Stomach (tissue), 8 donors: ENCODE measurements at regions not wholly inside any gene's neighbourhood (a gene's known extent, or its start where the extent isn't known, plus 50 kb on each side); places are given as distances from the start of the nearest gene placed in this dataset.

Source experiments
- DNase-seq, 2 donors: peaks; one replicate each; pipeline versions ENCODE4 v3.0.0 to v3.0.0-alpha.2; 2013 to 2019
- H3K27ac ChIP-seq, 5 donors: fragments of 200-600 bp in 4 of 5; sonication (generic) in 4 of 5; one replicate each; pipeline ENCODE4 v1.5.1; 2013 to 2019; ENCODE audit warnings: mild to moderate bottlenecking in 1 of 5, moderate library complexity in 1 of 5
- H3K27me3 ChIP-seq, 3 donors: fragments of 200-600 bp; sonication (generic); one replicate each; pipeline ENCODE4 v1.5.1; 2017 to 2019; ENCODE audit warnings: mixed run types in 1 of 3
- H3K36me3 ChIP-seq, 4 donors: fragments of 200-600 bp; sonication (generic); 1 replicate in 3 of 4; 2 replicates in 1 of 4; pipeline ENCODE4 v1.5.1; 2016 to 2019
- H3K4me1 ChIP-seq, 4 donors: fragments of 200-600 bp; sonication (generic); one replicate each; pipeline ENCODE4 v1.5.1; 2016 to 2019
- H3K4me3 ChIP-seq, 4 donors: fragments of 200-600 bp; sonication (generic) in 3 of 4; one replicate each; pipeline ENCODE4 v1.5.1; 2016 to 2019; ENCODE audit warnings: mild to moderate bottlenecking in 1 of 4
- H3K9me3 ChIP-seq, 4 donors: fragments of 200-600 bp; sonication (generic); one replicate each; pipeline ENCODE4 v1.5.1; 2016 to 2019
- CTCF ChIP-seq, 7 experiments: fragments of 450-650 bp in 4 of 7; fragments of 200-600 bp in 3 of 7; sonication (generic) in 3 of 7; IDR thresholded peaks; one replicate each; pipeline ENCODE4 v1.5.1; 2016 to 2019; ENCODE audit warnings: antibody characterized with exemption in 7 of 7, control low read depth in 2 of 7, mild to moderate bottlenecking in 1 of 7
- EP300 ChIP-seq: sonication (generic); formaldehyde crosslinking; IDR thresholded peaks from one replicate; pipeline ENCODE4 v1.6.1; 2017; ENCODE audit warnings: antibody characterized with exemption
- POLR2A ChIP-seq, 4 donors: fragments of 450-650 bp; IDR thresholded peaks; one replicate each; pipeline ENCODE4 v1.6.1; 2016; ENCODE audit warnings: antibody characterized with exemption in 4 of 4, control low read depth in 2 of 4, mild to moderate bottlenecking in 1 of 4, moderate library complexity in 1 of 4
- POLR2AphosphoS5 ChIP-seq, 3 donors: sonication (generic); formaldehyde crosslinking; IDR thresholded peaks; one replicate each; pipeline ENCODE4 v1.6.1; 2016; ENCODE audit warnings: antibody characterized with exemption in 3 of 3
- WGBS, 5 donors: extraction: QIAGEN DNeasy Blood & Tissue Kit in 3 of 5; methylation state at CpG; one replicate each; pipeline versions ENCODE4 v1.1.5 to v1.1.7; 2013 to 2018; 5-methylcytosine and 5-hydroxymethylcytosine counted together
- intact Hi-C: fragments of 100-400 bp; cut with DNase I; formaldehyde crosslinking; loops from one replicate; pipeline ENCODE4 v1.15.1; 2023; ENCODE audit warnings: low total_unique reads
- donor health status: healthy with polysubstance abuse.
- donor health status: Bipolar disorder and iron deficiency.
- donor health status: healthy.

GRCh38 chr11:11691296-11692151 lies 69.7 kb upstream of the GALNT18 start:
- no peak for TF ChIP-seq EP300
- no peak for TF ChIP-seq POLR2A (IDR thresholded peaks at IDR 0.05)
- no peak for TF ChIP-seq CTCF (IDR thresholded peaks at IDR 0.05)
- TF ChIP-seq POLR2AphosphoS5 (IDR thresholded peaks at IDR 0.05), result no peak
- peaks cover 0 to 5% (median 0%) of the 10 kb centered on the region in 3 donors for H3K27me3 ChIP-seq
- DNase-seq, result peak in 1 of 2 donors; percentile 51
- no peak overlapping the region for H3K4me3 ChIP-seq
- 38 to 50% (median 44%) methylated on average over 11 to 13 of the region's 13 CpGs for WGBS, 5 donors
- H3K27ac ChIP-seq, result no peak overlapping the region
- H3K36me3 ChIP-seq, result no peaks in the 10 kb centered on the region
- intact Hi-C loops, result no loop called here
- no peaks in the 10 kb centered on the region for H3K9me3 ChIP-seq
- peaks cover 0 to 7% (median 0%) of the 10 kb centered on the region in 4 donors for H3K4me1 ChIP-seq

GRCh38 chr11:11681536-11681935 lies 59.7 kb upstream of the GALNT18 start:
- Histone ChIP-seq H3K4me3 (no peak overlapping the region), H3K4me1 (no peaks in the 10 kb centered on the region), H3K9me3 (no peaks in the 10 kb centered on the region), H3K27ac (no peak overlapping the region), H3K36me3 (no peaks in the 10 kb centered on the region), H3K27me3 (peaks cover 0 to 6% (median 0%) of the 10 kb centered on the region in 3 donors)
- DNase-seq, result no peak
- TF ChIP-seq POLR2A (IDR thresholded peaks at IDR 0.05) (no peak), EP300 (no peak), POLR2AphosphoS5 (IDR thresholded peaks at IDR 0.05) (no peak), CTCF (IDR thresholded peaks at IDR 0.05) (no peak)
- intact Hi-C loops, result no loop called here

- no peaks in the 10 kb centered on the region for H3K9me3 ChIP-seq
- DNase-seq, result no peak
- H3K27me3 ChIP-seq, result peaks cover 0 to 6% (median 0%) of the 10 kb centered on the region in 3 donors
- TF ChIP-seq EP300 (no peak), CTCF (IDR thresholded peaks at IDR 0.05) (no peak), POLR2AphosphoS5 (IDR thresholded peaks at IDR 0.05) (no peak), POLR2A (IDR thresholded peaks at IDR 0.05) (no peak)
- no peak overlapping the region for H3K27ac ChIP-seq
- 73 to 78% (median 74%) methylated on average over 5 of the region's 5 CpGs for WGBS, 5 donors
- no peaks in the 10 kb centered on the region for H3K36me3 ChIP-seq
- H3K4me3 ChIP-seq, result no peak overlapping the region
- intact Hi-C loops, result no loop called here
- no peaks in the 10 kb centered on the region for H3K4me1 ChIP-seq
Measured at GRCh38 chr11:11677672-11678356, 56.0 kb upstream of the GALNT18 start.

GRCh38 chr11:11675671-11676181 lies 53.9 kb upstream of the GALNT18 start:
- no peaks in the 10 kb centered on the region for H3K9me3 ChIP-seq
- 79 to 88% (median 85%) methylated on average over 4 of the region's 4 CpGs for WGBS, 5 donors
- no peaks in the 10 kb centered on the region for H3K36me3 ChIP-seq
- H3K27me3 ChIP-seq, result peaks cover 0 to 6% (median 0%) of the 10 kb centered on the region in 3 donors
- no peak overlapping the region for H3K27ac ChIP-seq
- DNase-seq, result no peak
- no peak overlapping the region for H3K4me3 ChIP-seq
- TF ChIP-seq EP300 (no peak), CTCF (IDR thresholded peaks at IDR 0.05) (no peak), POLR2AphosphoS5 (IDR thresholded peaks at IDR 0.05) (no peak), POLR2A (IDR thresholded peaks at IDR 0.05) (no peak)
- H3K4me1 ChIP-seq, result no peaks in the 10 kb centered on the region
- intact Hi-C loops, result no loop called here
